KMS-11 (cell line): ENCODE measurements at regions not wholly inside any gene's neighbourhood (a gene's known extent, or its start where the extent isn't known, plus 50 kb on each side); places are given as distances from the start of the nearest gene placed in this dataset.

ENCODE experiments used
- H2AFZ ChIP-seq: fragments of 200-600 bp; sonication (generic); 2 replicates; pipeline ENCODE4 v1.6.1; 2016; ENCODE audit warnings: antibody characterized with exemption, mixed run types, low read depth
- H3K27ac ChIP-seq: fragments of 200-600 bp; sonication (generic); 2 replicates; pipeline ENCODE4 v1.6.1; 2016; ENCODE audit warnings: mild to moderate bottlenecking, mixed run types
- H3K27me3 ChIP-seq: fragments of 200-600 bp; sonication (generic); 2 replicates; pipeline ENCODE4 v1.6.1; 2017; ENCODE audit warnings: mild to moderate bottlenecking, low read depth, mixed run types, moderate library complexity; ENCODE audit not compliant: insufficient read depth
- H3K36me3 ChIP-seq: fragments of 200-600 bp; sonication (generic); 2 replicates; pipeline ENCODE4 v1.6.1; 2017; ENCODE audit warnings: mild to moderate bottlenecking, mixed run types; ENCODE audit not compliant: insufficient read depth
- H3K4me1 ChIP-seq: fragments of 200-600 bp; sonication (generic); 2 replicates; pipeline ENCODE4 v1.6.1; 2016; ENCODE audit warnings: mild to moderate bottlenecking, low read depth, mixed run types; ENCODE audit not compliant: poor library complexity, severe bottlenecking
- H3K4me2 ChIP-seq: fragments of 200-600 bp; sonication (generic); 2 replicates; pipeline ENCODE4 v1.7.0; 2016; ENCODE audit warnings: mild to moderate bottlenecking, mixed run types
- H3K4me3 ChIP-seq: fragments of 200-600 bp; sonication (generic); IDR thresholded peaks from 2 replicates; pipeline ENCODE4 v1.6.1; 2017; ENCODE audit warnings: low read depth, low read length, mixed read lengths; ENCODE audit not compliant: insufficient read depth
- H3K79me2 ChIP-seq: fragments of 200-600 bp; sonication (generic); 2 replicates; pipeline ENCODE4 v1.6.1; 2016; ENCODE audit warnings: low read depth, mixed run types; ENCODE audit not compliant: insufficient read depth
- H3K9ac ChIP-seq: fragments of 200-600 bp; sonication (generic); 2 replicates; pipeline ENCODE4 v1.6.1; 2016; ENCODE audit warnings: mild to moderate bottlenecking, mixed run types
- H4K20me1 ChIP-seq: fragments of 200-600 bp; sonication (generic); 2 replicates; pipeline ENCODE4 v1.6.1; 2016; ENCODE audit warnings: mild to moderate bottlenecking, mixed run types; ENCODE audit not compliant: insufficient read depth
- TF ChIP-seq, protein P1 (sequence below): fragments of 200-600 bp; sonication (generic); conservative IDR thresholded peaks from 2 replicates; pipeline ENCODE4 v1.6.1; 2017; ENCODE audit warnings: low read depth, mild to moderate bottlenecking, antibody characterized with exemption, low read length, moderate library complexity, mixed read lengths

DNA sequence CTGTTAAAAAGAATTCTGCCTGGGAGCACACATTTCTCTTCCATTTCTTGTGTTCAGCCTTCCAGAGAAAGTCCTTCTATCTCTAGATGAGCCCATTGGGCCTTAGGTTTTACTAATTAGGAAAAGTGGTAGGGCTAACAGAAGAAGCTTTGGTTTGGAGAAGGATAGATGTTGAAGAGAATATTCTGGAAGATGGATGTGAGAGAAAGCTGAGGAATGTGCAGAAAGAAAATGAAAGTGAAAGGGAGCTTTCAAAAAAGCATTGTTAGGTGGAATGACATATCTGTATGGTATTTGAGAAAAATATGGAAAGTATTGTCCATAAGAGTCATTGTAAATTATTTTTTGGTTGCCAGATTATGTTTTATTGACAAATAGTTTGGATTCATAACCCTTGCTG, 474.8 kb upstream of the SLIT2 start:
- Histone ChIP-seq H2AFZ (no peak overlapping the region), H4K20me1 (no peaks in the 10 kb centered on the region), H3K4me1 (no peaks in the 10 kb centered on the region), H3K9ac (no peak overlapping the region), H3K4me2 (peak overlapping the region; percentile 9; the same call in 1 of the 2 replicates), H3K27me3 (no peaks in the 10 kb centered on the region), H3K36me3 (no peaks in the 10 kb centered on the region), H3K79me2 (no peaks in the 10 kb centered on the region), H3K4me3 (no peak overlapping the region), H3K27ac (no peak overlapping the region)
- TF ChIP-seq, protein P1, sequence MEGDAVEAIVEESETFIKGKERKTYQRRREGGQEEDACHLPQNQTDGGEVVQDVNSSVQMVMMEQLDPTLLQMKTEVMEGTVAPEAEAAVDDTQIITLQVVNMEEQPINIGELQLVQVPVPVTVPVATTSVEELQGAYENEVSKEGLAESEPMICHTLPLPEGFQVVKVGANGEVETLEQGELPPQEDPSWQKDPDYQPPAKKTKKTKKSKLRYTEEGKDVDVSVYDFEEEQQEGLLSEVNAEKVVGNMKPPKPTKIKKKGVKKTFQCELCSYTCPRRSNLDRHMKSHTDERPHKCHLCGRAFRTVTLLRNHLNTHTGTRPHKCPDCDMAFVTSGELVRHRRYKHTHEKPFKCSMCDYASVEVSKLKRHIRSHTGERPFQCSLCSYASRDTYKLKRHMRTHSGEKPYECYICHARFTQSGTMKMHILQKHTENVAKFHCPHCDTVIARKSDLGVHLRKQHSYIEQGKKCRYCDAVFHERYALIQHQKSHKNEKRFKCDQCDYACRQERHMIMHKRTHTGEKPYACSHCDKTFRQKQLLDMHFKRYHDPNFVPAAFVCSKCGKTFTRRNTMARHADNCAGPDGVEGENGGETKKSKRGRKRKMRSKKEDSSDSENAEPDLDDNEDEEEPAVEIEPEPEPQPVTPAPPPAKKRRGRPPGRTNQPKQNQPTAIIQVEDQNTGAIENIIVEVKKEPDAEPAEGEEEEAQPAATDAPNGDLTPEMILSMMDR: no peak

DNA sequence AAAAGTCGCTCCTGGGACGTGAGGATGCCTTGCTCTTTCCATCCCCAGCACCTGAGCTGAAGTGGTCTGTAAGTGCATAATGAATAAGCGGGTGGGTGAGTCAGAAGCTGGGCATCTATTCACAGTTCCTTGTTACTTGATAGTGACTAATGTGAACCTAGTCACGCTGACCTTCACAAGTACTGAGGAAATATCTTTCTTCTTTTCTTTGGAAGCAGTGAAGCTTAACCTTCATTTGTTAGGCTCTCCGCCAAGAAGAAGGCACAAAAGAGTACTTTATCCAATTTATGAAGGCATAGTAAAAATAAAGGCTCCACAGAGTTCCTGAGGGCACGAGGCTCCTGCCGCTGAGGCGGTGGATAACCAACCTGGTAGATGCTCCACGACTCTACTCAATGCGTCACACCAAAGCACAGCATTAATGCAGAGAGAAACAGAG, 475.7 kb upstream of the SLIT2 start:
- Histone ChIP-seq H3K27ac (no peak overlapping the region), H3K4me1 (no peaks in the 10 kb centered on the region)

DNA sequence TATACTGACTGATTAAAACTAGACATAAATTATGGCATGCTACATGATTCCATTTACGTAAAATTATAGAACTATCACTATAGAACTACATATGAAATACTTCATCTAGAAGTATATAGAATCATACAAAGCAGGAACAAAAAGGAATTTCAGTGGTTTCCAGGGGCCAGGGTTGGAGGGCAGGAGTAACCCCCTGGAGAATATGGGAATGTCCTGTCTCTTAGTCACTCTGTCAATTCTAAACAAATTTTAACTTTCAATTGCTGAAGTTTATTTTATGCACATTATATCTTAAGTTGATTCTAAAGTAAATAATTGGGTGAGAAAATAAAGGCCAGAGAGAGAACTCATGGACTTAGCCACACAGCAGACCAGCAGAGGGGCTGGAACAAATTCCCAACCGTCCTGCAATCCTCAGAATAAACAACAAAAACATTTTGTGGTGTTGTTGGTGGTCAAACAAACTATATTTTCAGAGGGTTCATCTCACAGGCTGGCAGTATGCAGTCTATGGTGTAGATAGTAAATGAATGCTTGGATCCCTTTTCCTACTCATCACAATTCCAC, 476.9 kb upstream of the SLIT2 start:
- Histone ChIP-seq H3K36me3 (no peaks in the 10 kb centered on the region), H3K27ac (no peak overlapping the region), H4K20me1 (no peaks in the 10 kb centered on the region), H3K4me3 (no peak overlapping the region), H2AFZ (no peak overlapping the region), H3K4me1 (no peaks in the 10 kb centered on the region), H3K27me3 (no peaks in the 10 kb centered on the region), H3K9ac (no peak overlapping the region), H3K4me2 (no peak overlapping the region), H3K79me2 (no peaks in the 10 kb centered on the region)
- TF ChIP-seq, protein P1: no peak

More for the DNA sequence above, 475.7 kb upstream of the SLIT2 start:
- Histone ChIP-seq H3K36me3 (no peaks in the 10 kb centered on the region), H2AFZ (no peak overlapping the region), H3K27me3 (no peaks in the 10 kb centered on the region), H3K79me2 (no peaks in the 10 kb centered on the region), H4K20me1 (no peaks in the 10 kb centered on the region), H3K4me3 (no peak overlapping the region), H3K9ac (no peak overlapping the region), H3K4me2 (no peak overlapping the region)
- TF ChIP-seq, protein P1: no peak

GRCh38 chr4:19772581-19772980, 479.1 kb upstream of the SLIT2 start:
- H3K36me3 ChIP-seq: no peaks in the 10 kb centered on the region
- no peak overlapping the region for H2AFZ ChIP-seq
- no peak overlapping the region for H3K4me2 ChIP-seq
- TF ChIP-seq, protein P1: no peak
- no peaks in the 10 kb centered on the region for H3K27me3 ChIP-seq
- no peaks in the 10 kb centered on the region for H4K20me1 ChIP-seq
- H3K4me1 ChIP-seq: no peaks in the 10 kb centered on the region
- no peak overlapping the region for H3K27ac ChIP-seq
- no peaks in the 10 kb centered on the region for H3K79me2 ChIP-seq
- no peak overlapping the region for H3K4me3 ChIP-seq
- H3K9ac ChIP-seq: no peak overlapping the region
